ENCODE measurements at regions not wholly inside any gene's neighbourhood (a gene's known extent, or its start where the extent isn't known, plus 50 kb on each side); places are given as distances from the start of the nearest gene placed in this dataset.
A peak's percentile ranks its signal among the peaks of the same experiment; 100 is the strongest.

DNA sequence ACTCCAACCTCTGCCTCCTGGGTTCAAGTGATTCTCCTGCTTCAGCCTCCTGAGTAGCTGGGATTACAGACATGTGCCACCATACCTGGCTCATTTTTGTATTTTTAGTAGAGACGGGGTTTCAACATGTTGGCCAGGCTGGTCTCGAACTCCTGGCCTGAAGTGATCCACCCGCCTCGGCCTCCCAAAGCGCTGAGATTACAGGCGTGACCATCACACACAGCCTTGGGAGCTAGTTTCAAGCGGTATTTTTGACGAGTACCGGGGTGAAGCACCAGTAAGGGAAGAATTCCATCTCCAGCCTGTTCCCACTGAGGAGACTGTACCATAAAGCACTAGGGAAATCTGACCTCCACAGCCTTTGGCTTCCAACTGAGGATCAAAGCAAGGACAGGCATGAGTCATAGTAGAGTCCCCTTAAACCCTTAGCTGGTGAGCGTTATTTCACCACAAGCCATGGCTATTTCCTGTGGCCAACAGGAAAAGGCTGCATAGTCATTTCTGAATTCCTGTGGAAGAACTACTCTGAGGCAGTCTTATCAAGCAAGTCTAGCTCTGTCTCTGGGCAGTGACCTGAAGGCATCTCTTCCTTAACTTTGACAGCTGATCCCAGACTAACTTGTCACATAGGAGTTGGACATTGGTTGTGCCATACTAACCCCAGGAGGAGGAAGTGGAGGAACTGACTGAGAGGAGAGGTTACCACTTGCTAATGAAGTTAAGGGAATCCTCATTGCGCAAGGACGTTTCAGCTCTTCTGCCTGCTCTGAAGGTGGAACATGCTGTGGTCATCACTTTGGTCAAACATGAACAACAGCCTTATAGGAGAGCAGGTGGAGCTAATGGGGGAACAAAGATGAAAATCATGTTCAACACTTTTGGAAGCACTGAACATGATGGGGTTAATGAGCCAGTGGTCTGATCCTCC is 85.8 kb upstream of the DMRT1 start:
- H3K27ac Mint-ChIP-seq (ENCODE audit: unreplicated experiment): peak overlapping the region; percentile 41
- H3K4me3 Mint-ChIP-seq (ENCODE audit: unreplicated experiment): no peak overlapping the region
- no peaks in the 10 kb centered on the region for H3K36me3 Mint-ChIP-seq (ENCODE audit: low read depth)
- no peaks in the 10 kb centered on the region for H3K27me3 Mint-ChIP-seq (ENCODE audit: low read depth)
- no peaks in the 10 kb centered on the region for H3K9me3 Mint-ChIP-seq (ENCODE audit: low read depth)
- H3K4me1 Mint-ChIP-seq (ENCODE audit: low read depth): peaks cover 38% of the 10 kb centered on the region
- TF ChIP-seq, protein P1, sequence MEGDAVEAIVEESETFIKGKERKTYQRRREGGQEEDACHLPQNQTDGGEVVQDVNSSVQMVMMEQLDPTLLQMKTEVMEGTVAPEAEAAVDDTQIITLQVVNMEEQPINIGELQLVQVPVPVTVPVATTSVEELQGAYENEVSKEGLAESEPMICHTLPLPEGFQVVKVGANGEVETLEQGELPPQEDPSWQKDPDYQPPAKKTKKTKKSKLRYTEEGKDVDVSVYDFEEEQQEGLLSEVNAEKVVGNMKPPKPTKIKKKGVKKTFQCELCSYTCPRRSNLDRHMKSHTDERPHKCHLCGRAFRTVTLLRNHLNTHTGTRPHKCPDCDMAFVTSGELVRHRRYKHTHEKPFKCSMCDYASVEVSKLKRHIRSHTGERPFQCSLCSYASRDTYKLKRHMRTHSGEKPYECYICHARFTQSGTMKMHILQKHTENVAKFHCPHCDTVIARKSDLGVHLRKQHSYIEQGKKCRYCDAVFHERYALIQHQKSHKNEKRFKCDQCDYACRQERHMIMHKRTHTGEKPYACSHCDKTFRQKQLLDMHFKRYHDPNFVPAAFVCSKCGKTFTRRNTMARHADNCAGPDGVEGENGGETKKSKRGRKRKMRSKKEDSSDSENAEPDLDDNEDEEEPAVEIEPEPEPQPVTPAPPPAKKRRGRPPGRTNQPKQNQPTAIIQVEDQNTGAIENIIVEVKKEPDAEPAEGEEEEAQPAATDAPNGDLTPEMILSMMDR (IDR thresholded peaks at IDR 0.05): no peak
- no peak for DNase-seq (ENCODE audit: low spot score)

DNA sequence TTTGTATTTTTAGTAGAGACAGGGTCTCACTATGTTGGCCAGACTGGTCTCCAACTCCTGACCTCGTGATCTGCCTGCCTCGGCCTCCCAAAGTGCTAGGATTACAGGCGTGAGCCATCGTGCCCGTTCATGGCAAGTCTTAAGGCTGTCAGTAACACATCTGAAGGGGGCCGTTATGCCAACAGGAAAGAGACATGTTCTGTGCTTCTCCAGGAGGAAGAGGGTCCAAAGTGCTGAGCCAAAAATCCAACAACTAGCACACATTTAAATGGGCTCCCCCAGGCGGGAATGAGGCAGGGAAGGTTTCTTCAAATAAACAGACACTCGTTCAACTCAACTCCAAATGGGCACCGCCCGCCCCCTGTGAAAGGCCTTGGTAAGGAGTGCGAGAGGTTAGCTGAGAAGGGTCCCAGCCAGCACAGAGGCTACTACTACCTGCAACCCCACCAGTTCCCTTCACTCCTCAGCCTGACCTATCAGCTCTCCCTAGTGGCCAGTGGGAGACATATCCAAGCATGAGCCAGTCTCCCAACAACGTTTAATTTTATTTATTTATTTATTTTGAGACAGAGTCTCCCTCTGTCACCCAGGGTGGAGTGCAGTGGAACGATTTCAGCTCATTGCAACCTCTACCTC is 84.1 kb upstream of the DMRT1 start:
- Mint-ChIP-seq H3K9me3 (ENCODE audit: low read depth) (no peaks in the 10 kb centered on the region), H3K4me3 (ENCODE audit: unreplicated experiment) (no peak overlapping the region), H3K27ac (ENCODE audit: unreplicated experiment) (no peak overlapping the region), H3K36me3 (ENCODE audit: low read depth) (no peaks in the 10 kb centered on the region), H3K4me1 (ENCODE audit: low read depth) (peaks cover 30% of the 10 kb centered on the region), H3K27me3 (ENCODE audit: low read depth) (no peaks in the 10 kb centered on the region)
- TF ChIP-seq, protein P1 (IDR thresholded peaks at IDR 0.05): peak; percentile 82
- no peak for DNase-seq (ENCODE audit: low spot score)

DNA sequence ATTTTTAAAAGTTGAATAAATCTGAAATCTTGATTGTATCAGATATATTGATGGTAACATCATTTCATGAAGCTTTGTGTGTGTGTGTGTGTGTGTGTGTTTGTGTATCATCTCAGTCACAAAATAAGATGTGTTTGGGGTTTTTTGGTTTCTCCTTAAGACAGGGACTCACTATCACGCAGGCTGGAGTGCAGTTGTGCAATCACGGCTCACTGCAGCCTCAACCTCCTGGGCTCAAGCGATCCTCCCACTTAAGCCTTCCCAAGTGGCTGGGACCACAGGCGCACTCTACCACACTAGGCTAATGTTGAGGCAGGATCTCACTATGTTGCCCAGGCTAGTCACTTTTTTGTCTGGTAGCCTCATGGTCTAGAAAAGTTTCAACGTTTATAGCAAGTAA is 83.4 kb upstream of the DMRT1 start:
- H3K27ac Mint-ChIP-seq (ENCODE audit: unreplicated experiment): no peak overlapping the region
- no peaks in the 10 kb centered on the region for H3K27me3 Mint-ChIP-seq (ENCODE audit: low read depth)
- no peaks in the 10 kb centered on the region for H3K36me3 Mint-ChIP-seq (ENCODE audit: low read depth)
- TF ChIP-seq, protein P1 (IDR thresholded peaks at IDR 0.05): no peak
- no peak overlapping the region for H3K4me3 Mint-ChIP-seq (ENCODE audit: unreplicated experiment)
- no peak for DNase-seq (ENCODE audit: low spot score)
- peaks cover 24% of the 10 kb centered on the region for H3K4me1 Mint-ChIP-seq (ENCODE audit: low read depth)
- no peaks in the 10 kb centered on the region for H3K9me3 Mint-ChIP-seq (ENCODE audit: low read depth)

DNA sequence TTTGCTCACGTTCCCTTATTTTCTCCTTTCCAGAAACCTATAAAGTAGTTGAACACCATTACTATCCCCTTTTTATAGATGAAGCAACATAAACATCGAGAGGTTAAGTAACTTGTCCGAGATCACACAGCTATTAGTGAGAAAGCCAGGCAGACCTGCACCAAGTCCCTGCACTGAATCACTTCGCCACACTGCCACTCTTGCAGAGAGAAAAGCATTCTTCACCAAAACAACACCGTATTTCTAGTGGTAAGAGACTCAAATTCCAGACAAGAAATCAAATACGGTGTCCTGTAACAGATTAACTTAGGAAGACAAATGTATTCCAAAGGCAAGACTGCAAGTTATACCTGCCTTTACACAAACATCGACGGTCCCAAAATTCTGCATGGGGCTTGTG is 82.0 kb upstream of the DMRT1 start:
- H3K36me3 Mint-ChIP-seq (ENCODE audit: low read depth): no peaks in the 10 kb centered on the region
- H3K27ac Mint-ChIP-seq (ENCODE audit: unreplicated experiment): no peak overlapping the region
- TF ChIP-seq, protein P1 (IDR thresholded peaks at IDR 0.05): no peak
- H3K4me3 Mint-ChIP-seq (ENCODE audit: unreplicated experiment): no peak overlapping the region
- H3K27me3 Mint-ChIP-seq (ENCODE audit: low read depth): no peaks in the 10 kb centered on the region
- DNase-seq (ENCODE audit: low spot score): no peak
- H3K9me3 Mint-ChIP-seq (ENCODE audit: low read depth): no peaks in the 10 kb centered on the region
- H3K4me1 Mint-ChIP-seq (ENCODE audit: low read depth): peaks cover 29% of the 10 kb centered on the region

DNA sequence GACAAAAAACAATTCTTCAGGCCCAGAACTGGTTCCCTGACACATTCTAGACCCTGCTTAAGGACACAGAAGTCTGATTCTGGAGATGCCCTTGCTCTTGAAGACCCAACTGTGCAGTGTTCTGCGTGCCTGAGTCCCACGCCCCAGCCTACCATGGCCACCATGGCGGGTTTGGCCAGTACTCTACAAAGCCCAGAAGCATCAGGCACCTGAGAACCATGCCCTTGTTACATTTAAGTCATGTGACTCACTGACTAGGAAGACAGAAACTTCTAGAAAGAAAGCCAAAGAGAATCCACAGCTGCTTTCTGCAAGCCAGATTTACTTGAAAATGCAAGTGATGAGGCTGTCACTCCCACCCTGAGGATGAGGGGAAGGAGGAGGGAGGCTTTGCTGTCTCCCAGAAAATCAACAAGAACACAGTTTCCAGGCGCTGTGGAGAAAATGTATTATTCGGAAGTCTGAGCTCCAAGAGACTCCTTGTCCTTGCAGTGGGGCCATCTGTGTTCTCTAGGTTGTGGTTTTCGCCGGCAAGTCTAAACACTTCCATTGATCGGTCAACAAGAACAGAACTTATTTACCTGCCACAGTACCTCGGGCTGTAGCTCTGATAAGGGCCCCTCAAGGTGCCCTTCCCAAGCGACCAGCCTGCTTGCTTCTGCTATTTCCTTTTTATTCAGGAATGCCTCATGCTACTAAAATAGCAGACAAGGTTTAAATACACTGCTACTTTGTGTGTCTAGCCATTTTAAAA is 81.3 kb upstream of the DMRT1 start:
- no peak for DNase-seq (ENCODE audit: low spot score)
- Mint-ChIP-seq H3K27ac (ENCODE audit: unreplicated experiment) (no peak overlapping the region), H3K4me3 (ENCODE audit: unreplicated experiment) (no peak overlapping the region), H3K27me3 (ENCODE audit: low read depth) (peaks cover 4% of the 10 kb centered on the region), H3K4me1 (ENCODE audit: low read depth) (peaks cover 29% of the 10 kb centered on the region), H3K36me3 (ENCODE audit: low read depth) (no peaks in the 10 kb centered on the region), H3K9me3 (ENCODE audit: low read depth) (no peaks in the 10 kb centered on the region)
- TF ChIP-seq, protein P1 (IDR thresholded peaks at IDR 0.05): no peak
